Prostate gland (tissue), 2 donors: ENCODE measurements at regions not wholly inside any gene's neighbourhood (a gene's known extent, or its start where the extent isn't known, plus 50 kb on each side); places are given as distances from the start of the nearest gene placed in this dataset.

Source experiments
- POLR2A ChIP-seq: fragments of 450-650 bp; IDR thresholded peaks from one replicate; pipeline ENCODE4 v1.6.1; 2016; ENCODE audit warnings: antibody characterized with exemption, mild to moderate bottlenecking
- TF ChIP-seq, protein P1 (sequence below), 4 experiments: fragments of 200-600 bp in 2 of 4; fragments of 450-650 bp in 2 of 4; sonication (generic) in 2 of 4; IDR thresholded peaks; 1 replicate in 3 of 4; 2 replicates in 1 of 4; pipeline ENCODE4 v1.5.1; 2016 to 2019; ENCODE audit warnings: antibody characterized with exemption in 4 of 4, mild to moderate bottlenecking in 2 of 4, moderate library complexity in 2 of 4

DNA sequence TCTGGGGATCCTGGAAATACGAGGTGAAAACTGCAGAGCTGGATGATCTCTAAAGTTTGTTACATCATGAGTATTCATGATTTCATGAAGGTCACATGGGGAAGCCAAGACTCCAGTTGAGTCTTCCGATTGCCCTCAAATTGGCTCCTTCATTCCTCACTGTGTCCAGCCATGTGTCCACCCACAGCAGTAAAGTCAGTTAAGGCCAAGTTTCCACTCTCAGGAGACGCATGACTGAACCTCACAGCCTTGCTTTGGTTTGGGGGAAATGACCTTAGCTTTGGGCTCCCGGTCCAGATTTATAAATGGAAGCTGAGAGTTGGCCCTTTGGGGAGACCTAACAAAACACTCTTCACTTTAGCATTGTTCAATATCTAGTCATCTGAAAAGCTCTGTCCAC is 289.7 kb upstream of the MCTP2 start:
- TF ChIP-seq, protein P1, sequence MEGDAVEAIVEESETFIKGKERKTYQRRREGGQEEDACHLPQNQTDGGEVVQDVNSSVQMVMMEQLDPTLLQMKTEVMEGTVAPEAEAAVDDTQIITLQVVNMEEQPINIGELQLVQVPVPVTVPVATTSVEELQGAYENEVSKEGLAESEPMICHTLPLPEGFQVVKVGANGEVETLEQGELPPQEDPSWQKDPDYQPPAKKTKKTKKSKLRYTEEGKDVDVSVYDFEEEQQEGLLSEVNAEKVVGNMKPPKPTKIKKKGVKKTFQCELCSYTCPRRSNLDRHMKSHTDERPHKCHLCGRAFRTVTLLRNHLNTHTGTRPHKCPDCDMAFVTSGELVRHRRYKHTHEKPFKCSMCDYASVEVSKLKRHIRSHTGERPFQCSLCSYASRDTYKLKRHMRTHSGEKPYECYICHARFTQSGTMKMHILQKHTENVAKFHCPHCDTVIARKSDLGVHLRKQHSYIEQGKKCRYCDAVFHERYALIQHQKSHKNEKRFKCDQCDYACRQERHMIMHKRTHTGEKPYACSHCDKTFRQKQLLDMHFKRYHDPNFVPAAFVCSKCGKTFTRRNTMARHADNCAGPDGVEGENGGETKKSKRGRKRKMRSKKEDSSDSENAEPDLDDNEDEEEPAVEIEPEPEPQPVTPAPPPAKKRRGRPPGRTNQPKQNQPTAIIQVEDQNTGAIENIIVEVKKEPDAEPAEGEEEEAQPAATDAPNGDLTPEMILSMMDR (IDR thresholded peaks at IDR 0.05), result no peak
- no peak for TF ChIP-seq POLR2A
